A673 (cell line): ENCODE measurements at regions not wholly inside any gene's neighbourhood (a gene's known extent, or its start where the extent isn't known, plus 50 kb on each side); places are given as distances from the start of the nearest gene placed in this dataset.

Experiments used
- EZH2 ChIP-seq: fragments of 200-600 bp; sonication (generic); IDR thresholded peaks from 2 replicates; pipeline ENCODE4 v1.6.1; 2017; ENCODE audit warnings: borderline replicate concordance, low read depth, mild to moderate bottlenecking, mixed read lengths, antibody characterized with exemption, low read length; ENCODE audit not compliant: poor library complexity, severe bottlenecking
- TF ChIP-seq, protein P1 (sequence below): fragments of 300-800, 200-600 bp; sonication (generic); conservative IDR thresholded peaks from 2 replicates; pipeline ENCODE4 v1.5.1; 2017; ENCODE audit warnings: low read depth, mild to moderate bottlenecking, antibody characterized with exemption, low read length, moderate library complexity, mixed read lengths

DNA sequence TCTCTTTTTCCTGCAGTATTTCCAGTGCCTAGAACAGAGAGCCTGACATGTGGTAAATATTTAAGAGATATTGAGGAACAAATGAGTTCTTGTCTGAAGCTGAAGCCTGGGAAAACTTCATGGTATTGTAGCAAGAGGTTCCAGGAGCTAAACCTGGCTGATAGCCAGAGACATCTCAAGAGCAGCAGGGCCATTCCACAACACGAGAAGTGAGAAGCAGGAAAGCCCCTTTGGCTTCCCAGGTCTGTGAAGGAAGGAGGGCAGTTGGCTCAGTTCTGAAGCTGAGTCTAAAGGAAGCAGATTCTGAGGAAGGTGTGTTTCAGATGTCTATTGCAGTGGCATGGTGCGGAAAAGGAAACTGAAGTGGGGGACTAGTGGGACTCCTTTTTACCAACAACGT lies 63.8 kb upstream of the FAM204A start:
- TF ChIP-seq, protein P1, sequence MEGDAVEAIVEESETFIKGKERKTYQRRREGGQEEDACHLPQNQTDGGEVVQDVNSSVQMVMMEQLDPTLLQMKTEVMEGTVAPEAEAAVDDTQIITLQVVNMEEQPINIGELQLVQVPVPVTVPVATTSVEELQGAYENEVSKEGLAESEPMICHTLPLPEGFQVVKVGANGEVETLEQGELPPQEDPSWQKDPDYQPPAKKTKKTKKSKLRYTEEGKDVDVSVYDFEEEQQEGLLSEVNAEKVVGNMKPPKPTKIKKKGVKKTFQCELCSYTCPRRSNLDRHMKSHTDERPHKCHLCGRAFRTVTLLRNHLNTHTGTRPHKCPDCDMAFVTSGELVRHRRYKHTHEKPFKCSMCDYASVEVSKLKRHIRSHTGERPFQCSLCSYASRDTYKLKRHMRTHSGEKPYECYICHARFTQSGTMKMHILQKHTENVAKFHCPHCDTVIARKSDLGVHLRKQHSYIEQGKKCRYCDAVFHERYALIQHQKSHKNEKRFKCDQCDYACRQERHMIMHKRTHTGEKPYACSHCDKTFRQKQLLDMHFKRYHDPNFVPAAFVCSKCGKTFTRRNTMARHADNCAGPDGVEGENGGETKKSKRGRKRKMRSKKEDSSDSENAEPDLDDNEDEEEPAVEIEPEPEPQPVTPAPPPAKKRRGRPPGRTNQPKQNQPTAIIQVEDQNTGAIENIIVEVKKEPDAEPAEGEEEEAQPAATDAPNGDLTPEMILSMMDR: no peak
- no peak for TF ChIP-seq EZH2
